ENCODE measurements at regions not wholly inside any gene's neighbourhood (a gene's known extent, or its start where the extent isn't known, plus 50 kb on each side); places are given as distances from the start of the nearest gene placed in this dataset.

DNA sequence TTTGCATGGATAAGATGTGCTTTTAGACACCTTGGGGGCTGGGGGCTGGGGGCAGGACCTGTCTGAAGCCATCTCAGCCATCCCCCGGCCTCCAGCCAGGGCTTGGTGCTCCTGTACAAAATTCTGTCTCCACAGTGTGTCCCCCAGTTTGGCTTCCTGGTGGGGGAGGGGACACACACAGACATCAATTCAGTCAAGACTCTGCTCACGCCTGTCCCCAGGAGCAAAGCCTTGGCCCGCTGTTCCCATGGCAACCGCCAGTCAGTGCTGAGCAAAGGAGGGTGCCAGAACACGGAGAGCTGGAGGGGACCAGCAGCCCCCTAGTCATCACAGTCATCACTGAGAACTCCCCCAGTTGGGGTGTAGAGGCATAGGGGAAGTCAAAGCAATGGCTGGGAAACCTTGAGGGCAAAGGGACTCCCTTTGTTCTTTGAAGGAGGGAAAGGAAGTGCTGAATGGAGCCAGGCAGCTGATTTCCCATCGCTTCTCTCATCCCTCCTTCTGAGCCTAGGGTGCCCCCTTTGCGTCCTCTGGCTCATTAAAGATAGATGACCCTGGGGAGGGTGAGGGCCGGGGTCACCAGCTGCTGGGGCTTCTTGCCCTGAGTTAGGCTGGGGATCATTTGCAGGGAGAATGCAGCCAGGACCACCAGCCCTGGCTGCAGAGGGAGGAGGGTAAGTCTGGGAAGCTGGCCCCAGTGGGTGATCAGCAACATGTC is 134.9 kb upstream of the IPO9 start:
- FAIRE-seq (no peak), DNase-seq (peak in 3 of 5 donors; percentile 38 to 67 (median 48))
- no peaks in the 10 kb centered on the region for H3K4me1 ChIP-seq (ENCODE audit: control insufficient read depth in 2 of 3, insufficient read depth in 2 of 3, low read depth in 1 of 3, low read length in 3 of 3)
- H3K27me3 ChIP-seq (ENCODE audit: control insufficient read depth, insufficient read depth, low read length), result no peaks in the 10 kb centered on the region
- TF ChIP-seq, protein P1, sequence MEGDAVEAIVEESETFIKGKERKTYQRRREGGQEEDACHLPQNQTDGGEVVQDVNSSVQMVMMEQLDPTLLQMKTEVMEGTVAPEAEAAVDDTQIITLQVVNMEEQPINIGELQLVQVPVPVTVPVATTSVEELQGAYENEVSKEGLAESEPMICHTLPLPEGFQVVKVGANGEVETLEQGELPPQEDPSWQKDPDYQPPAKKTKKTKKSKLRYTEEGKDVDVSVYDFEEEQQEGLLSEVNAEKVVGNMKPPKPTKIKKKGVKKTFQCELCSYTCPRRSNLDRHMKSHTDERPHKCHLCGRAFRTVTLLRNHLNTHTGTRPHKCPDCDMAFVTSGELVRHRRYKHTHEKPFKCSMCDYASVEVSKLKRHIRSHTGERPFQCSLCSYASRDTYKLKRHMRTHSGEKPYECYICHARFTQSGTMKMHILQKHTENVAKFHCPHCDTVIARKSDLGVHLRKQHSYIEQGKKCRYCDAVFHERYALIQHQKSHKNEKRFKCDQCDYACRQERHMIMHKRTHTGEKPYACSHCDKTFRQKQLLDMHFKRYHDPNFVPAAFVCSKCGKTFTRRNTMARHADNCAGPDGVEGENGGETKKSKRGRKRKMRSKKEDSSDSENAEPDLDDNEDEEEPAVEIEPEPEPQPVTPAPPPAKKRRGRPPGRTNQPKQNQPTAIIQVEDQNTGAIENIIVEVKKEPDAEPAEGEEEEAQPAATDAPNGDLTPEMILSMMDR (IDR thresholded peaks at IDR 0.05; ENCODE audit: borderline replicate concordance, extremely low read depth, insufficient read depth), result no peak
- H3K36me3 ChIP-seq (ENCODE audit: control insufficient read depth in 2 of 3, insufficient read depth in 3 of 3, low read length in 3 of 3), result no peaks in the 10 kb centered on the region
- intact Hi-C loops (cut with DNase I), result no loop called here
- no peak overlapping the region for H3K9ac ChIP-seq (ENCODE audit: low read length in 3 of 3)
- H3K9me3 ChIP-seq (ENCODE audit: control insufficient read depth in 2 of 3, insufficient read depth in 1 of 3, low read length in 3 of 3), result no peaks in the 10 kb centered on the region
- no peak overlapping the region for H3K27ac ChIP-seq (ENCODE audit: low read depth in 2 of 2, low read length in 2 of 2)
- no peak overlapping the region for H3K4me3 ChIP-seq (ENCODE audit: low read length in 3 of 3)

DNA sequence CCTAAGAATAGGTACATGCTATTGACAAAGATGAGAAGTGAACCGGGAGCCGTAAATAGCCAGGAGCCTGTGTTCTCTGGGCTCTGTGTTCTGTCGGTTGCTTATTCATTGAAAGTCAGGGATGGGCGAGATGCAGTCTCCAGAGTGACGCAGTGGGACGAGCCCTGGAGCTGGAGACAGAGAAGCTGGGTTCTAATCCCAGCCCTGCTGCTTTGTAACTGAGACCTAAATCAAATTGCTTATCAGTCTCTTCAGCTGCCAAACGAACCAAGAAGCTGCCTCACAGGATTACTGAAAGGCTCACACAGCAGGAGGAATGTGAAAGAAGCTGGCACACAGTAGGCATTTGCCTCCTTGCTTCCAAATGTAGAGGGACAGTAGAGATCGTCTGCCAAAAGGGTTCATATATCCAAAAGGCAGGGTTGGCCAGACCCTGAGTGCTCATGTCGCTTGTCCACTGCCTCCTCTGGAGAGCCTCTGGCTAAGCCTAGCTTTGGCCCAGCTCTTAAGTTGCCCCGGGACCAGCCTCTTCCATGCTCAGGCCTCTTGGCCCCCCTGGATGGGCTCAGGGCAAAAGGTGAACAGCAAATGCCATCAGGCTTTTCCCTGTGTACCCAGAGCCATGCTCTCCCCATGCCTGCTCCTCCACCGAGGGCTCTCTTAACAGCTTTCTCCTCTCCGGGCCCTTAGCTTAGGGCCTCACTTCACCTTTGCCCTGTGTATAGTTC is 134.2 kb upstream of the IPO9 start:
- no peaks in the 10 kb centered on the region for H3K9me3 ChIP-seq (ENCODE audit: control insufficient read depth in 2 of 3, insufficient read depth in 1 of 3, low read length in 3 of 3)
- FAIRE-seq (no peak), DNase-seq (no peak)
- no peak overlapping the region for H3K9ac ChIP-seq (ENCODE audit: low read length in 3 of 3)
- H3K4me1 ChIP-seq (ENCODE audit: control insufficient read depth in 2 of 3, insufficient read depth in 2 of 3, low read depth in 1 of 3, low read length in 3 of 3), result no peaks in the 10 kb centered on the region
- H3K27me3 ChIP-seq (ENCODE audit: control insufficient read depth, insufficient read depth, low read length), result no peaks in the 10 kb centered on the region
- no peak overlapping the region for H3K4me3 ChIP-seq (ENCODE audit: low read length in 3 of 3)
- H3K36me3 ChIP-seq (ENCODE audit: control insufficient read depth in 2 of 3, insufficient read depth in 3 of 3, low read length in 3 of 3), result no peaks in the 10 kb centered on the region
- H3K27ac ChIP-seq (ENCODE audit: low read depth in 2 of 2, low read length in 2 of 2), result no peak overlapping the region
- intact Hi-C loops (cut with DNase I), result no loop called here
- TF ChIP-seq, protein P1 (IDR thresholded peaks at IDR 0.05; ENCODE audit: borderline replicate concordance, extremely low read depth, insufficient read depth), result no peak

DNA sequence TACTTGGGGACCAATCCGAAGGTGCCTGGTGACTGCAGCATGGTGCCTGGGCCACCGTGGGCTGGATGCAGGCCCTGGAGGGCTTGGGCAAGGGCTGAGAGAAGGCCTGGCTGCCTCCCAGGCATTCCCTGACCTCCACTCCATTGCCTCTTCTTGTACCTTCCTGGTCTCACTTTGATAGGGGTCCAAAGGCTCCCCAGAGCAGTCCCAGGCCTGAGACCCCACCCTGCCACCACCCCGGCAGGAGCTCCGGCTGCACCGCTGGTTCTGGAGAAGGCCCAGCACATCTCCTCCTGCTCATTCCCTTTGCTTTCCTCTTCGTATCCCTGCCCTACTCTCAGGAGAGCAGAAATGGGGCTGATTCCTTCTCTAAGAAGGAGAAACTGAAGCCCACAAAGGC is 133.3 kb upstream of the IPO9 start:
- Histone ChIP-seq H3K9me3 (ENCODE audit: control insufficient read depth in 2 of 3, insufficient read depth in 1 of 3, low read length in 3 of 3) (no peaks in the 10 kb centered on the region), H3K4me3 (ENCODE audit: low read length in 3 of 3) (no peak overlapping the region), H3K27ac (ENCODE audit: low read depth in 2 of 2, low read length in 2 of 2) (no peak overlapping the region), H3K9ac (ENCODE audit: low read length in 3 of 3) (no peak overlapping the region), H3K4me1 (ENCODE audit: control insufficient read depth in 2 of 3, insufficient read depth in 2 of 3, low read depth in 1 of 3, low read length in 3 of 3) (no peaks in the 10 kb centered on the region), H3K36me3 (ENCODE audit: control insufficient read depth in 2 of 3, insufficient read depth in 3 of 3, low read length in 3 of 3) (no peaks in the 10 kb centered on the region), H3K27me3 (ENCODE audit: control insufficient read depth, insufficient read depth, low read length) (no peaks in the 10 kb centered on the region)
- FAIRE-seq (no peak), DNase-seq (no peak)
- intact Hi-C loops (cut with DNase I), result no loop called here
- TF ChIP-seq, protein P1 (IDR thresholded peaks at IDR 0.05; ENCODE audit: borderline replicate concordance, extremely low read depth, insufficient read depth), result no peak
